ENCODE measurements at regions not wholly inside any gene's neighbourhood (a gene's known extent, or its start where the extent isn't known, plus 50 kb on each side); places are given as distances from the start of the nearest gene placed in this dataset.

- in situ Hi-C loops (cut with HindIII; ENCODE audit: low pct_ligation_motif_present, low sequenced_read_pairs), result no loop called here
- no peak for TF ChIP-seq CTCF (IDR thresholded peaks at IDR 0.05; ENCODE audit: low read depth, low read length, missing control alignments)
- no peak overlapping the region for H3K4me3 ChIP-seq (ENCODE audit: low read depth, low read length)
- H3K27me3 ChIP-seq (replicated peaks), result no peaks in the 10 kb centered on the region
- no peak overlapping the region for H3K27ac ChIP-seq
- H3K36me3 ChIP-seq (replicated peaks), result no peaks in the 10 kb centered on the region
- DNase-seq, result no peak
Measured at GRCh38 chr2:65786765-65787164, 354.4 kb upstream of the SPRED2 start.

- in situ Hi-C loops (cut with HindIII; ENCODE audit: low pct_ligation_motif_present, low sequenced_read_pairs), result no loop called here
- no peak for TF ChIP-seq CTCF (IDR thresholded peaks at IDR 0.05; ENCODE audit: low read depth, low read length, missing control alignments)
- Histone ChIP-seq H3K36me3 (replicated peaks) (no peaks in the 10 kb centered on the region), H3K27ac (no peak overlapping the region), H3K4me3 (ENCODE audit: low read depth, low read length) (no peak overlapping the region), H3K27me3 (replicated peaks) (no peaks in the 10 kb centered on the region)
- no peak for DNase-seq
Measured at GRCh38 chr2:65786007-65786717, 353.8 kb upstream of the SPRED2 start.

- DNase-seq, result no peak
- no peak for TF ChIP-seq CTCF (IDR thresholded peaks at IDR 0.05; ENCODE audit: low read depth, low read length, missing control alignments)
- no peak overlapping the region for H3K27ac ChIP-seq
- in situ Hi-C loops (cut with HindIII; ENCODE audit: low pct_ligation_motif_present, low sequenced_read_pairs), result no loop called here
- no peaks in the 10 kb centered on the region for H3K27me3 ChIP-seq (replicated peaks)
- H3K4me3 ChIP-seq (ENCODE audit: low read depth, low read length), result no peak overlapping the region
- no peaks in the 10 kb centered on the region for H3K36me3 ChIP-seq (replicated peaks)
Measured at GRCh38 chr2:65782996-65783650, 350.7 kb upstream of the SPRED2 start.

GRCh38 chr2:65782186-65782585 is 349.8 kb upstream of the SPRED2 start:
- no peak for DNase-seq
- Histone ChIP-seq H3K27me3 (replicated peaks) (no peaks in the 10 kb centered on the region), H3K27ac (no peak overlapping the region), H3K36me3 (replicated peaks) (no peaks in the 10 kb centered on the region), H3K4me3 (ENCODE audit: low read depth, low read length) (no peak overlapping the region)
- TF ChIP-seq CTCF (IDR thresholded peaks at IDR 0.05; ENCODE audit: low read depth, low read length, missing control alignments), result no peak
- in situ Hi-C loops (cut with HindIII; ENCODE audit: low pct_ligation_motif_present, low sequenced_read_pairs), result no loop called here

GRCh38 chr2:65781756-65782155 is 349.4 kb upstream of the SPRED2 start:
- DNase-seq, result no peak
- H3K27ac ChIP-seq, result no peak overlapping the region
- in situ Hi-C loops (cut with HindIII; ENCODE audit: low pct_ligation_motif_present, low sequenced_read_pairs), result no loop called here
- H3K4me3 ChIP-seq (ENCODE audit: low read depth, low read length), result no peak overlapping the region
- no peaks in the 10 kb centered on the region for H3K36me3 ChIP-seq (replicated peaks)
- TF ChIP-seq CTCF (IDR thresholded peaks at IDR 0.05; ENCODE audit: low read depth, low read length, missing control alignments), result no peak
- H3K27me3 ChIP-seq (replicated peaks), result no peaks in the 10 kb centered on the region
